ENCODE measurements at regions not wholly inside any gene's neighbourhood (a gene's known extent, or its start where the extent isn't known, plus 50 kb on each side); places are given as distances from the start of the nearest gene placed in this dataset.

- Histone ChIP-seq H3K9ac (ENCODE audit: low read depth in 1 of 3, low read length in 3 of 3) (no peak overlapping the region), H3K27me3 (ENCODE audit: control insufficient read depth in 3 of 3, insufficient read depth in 3 of 3, low read length in 3 of 3) (peaks cover 15 to 43% (median 17%) of the 10 kb centered on the region in 3 donors)
Measured at GRCh38 chr20:16801919-16802651, 53.9 kb downstream of the OTOR start.

DNA sequence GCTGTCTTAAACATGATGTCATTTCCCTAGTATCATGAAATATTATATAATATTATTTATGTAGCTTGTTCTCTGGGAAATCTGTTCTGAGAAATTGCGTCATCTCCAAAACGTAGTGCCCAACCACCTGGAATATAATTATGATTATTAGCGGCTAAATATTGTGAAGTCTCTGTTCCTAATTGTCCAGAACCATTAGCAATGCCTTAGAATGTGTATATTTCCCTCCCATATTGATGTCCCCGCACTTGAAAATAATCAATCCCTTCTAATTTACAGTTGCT, 54.4 kb downstream of the OTOR start:
- Histone ChIP-seq H3K4me3 (ENCODE audit: low read length in 3 of 3) (no peak overlapping the region), H3K27ac (ENCODE audit: low read depth, low read length) (no peak overlapping the region), H3K36me3 (ENCODE audit: control insufficient read depth in 3 of 3, insufficient read depth in 3 of 3, low read length in 3 of 3) (no peaks in the 10 kb centered on the region), H3K9ac (ENCODE audit: low read depth in 1 of 3, low read length in 3 of 3) (no peak overlapping the region), H3K9me3 (ENCODE audit: control insufficient read depth in 3 of 3, low read length in 3 of 3) (no peaks in the 10 kb centered on the region), H3K4me1 (ENCODE audit: control insufficient read depth in 3 of 3, insufficient read depth in 3 of 3, low read length in 3 of 3) (no peaks in the 10 kb centered on the region), H3K27me3 (ENCODE audit: control insufficient read depth in 3 of 3, insufficient read depth in 3 of 3, low read length in 3 of 3) (peaks cover 15 to 48% (median 18%) of the 10 kb centered on the region in 3 donors)

More at GRCh38 chr20:16801919-16802651, 53.9 kb downstream of the OTOR start:
- H3K27ac ChIP-seq (ENCODE audit: low read depth, low read length), result no peak overlapping the region
- H3K9me3 ChIP-seq (ENCODE audit: control insufficient read depth in 3 of 3, low read length in 3 of 3), result no peaks in the 10 kb centered on the region
- H3K36me3 ChIP-seq (ENCODE audit: control insufficient read depth in 3 of 3, insufficient read depth in 3 of 3, low read length in 3 of 3), result no peaks in the 10 kb centered on the region
- no peaks in the 10 kb centered on the region for H3K4me1 ChIP-seq (ENCODE audit: control insufficient read depth in 3 of 3, insufficient read depth in 3 of 3, low read length in 3 of 3)
- no peak overlapping the region for H3K4me3 ChIP-seq (ENCODE audit: low read length in 3 of 3)

DNA sequence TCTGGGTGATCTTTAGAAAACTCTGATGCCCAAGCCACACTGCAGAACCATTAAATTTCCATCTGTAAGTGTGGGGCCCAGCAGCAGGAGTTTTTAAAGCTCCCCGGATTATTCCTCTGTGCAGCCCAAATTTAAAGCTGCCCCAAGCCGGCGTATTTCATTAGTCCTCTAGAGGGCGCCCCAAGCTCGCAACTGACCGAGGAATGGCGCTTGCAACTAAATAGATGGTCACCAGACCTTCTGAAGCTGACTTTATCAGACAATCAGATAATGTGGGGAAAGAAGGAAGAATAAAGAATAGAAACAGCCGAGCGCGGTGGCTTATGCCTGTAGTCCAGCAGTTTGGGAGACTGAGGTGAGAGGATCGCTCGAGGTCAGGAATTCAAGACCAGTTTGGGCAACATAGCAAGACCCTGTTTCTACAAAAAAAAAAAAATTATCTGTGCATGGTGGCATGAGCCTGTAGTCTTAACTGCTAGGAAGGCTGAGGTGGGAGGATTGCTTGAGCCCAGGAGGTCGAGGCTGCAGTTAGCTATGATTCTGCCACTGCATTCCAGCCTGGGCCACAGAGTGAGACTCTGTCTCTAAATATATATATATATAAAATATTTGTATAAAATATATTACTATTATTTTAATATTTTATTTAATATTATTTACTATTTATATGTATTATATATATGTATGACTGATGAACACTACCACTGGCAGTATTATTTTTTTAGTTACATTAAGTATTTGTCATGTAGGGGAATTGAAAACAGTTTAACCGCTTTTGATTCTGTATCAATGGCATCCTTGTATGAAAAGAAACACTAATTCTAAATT, 56.0 kb downstream of the OTOR start:
- Histone ChIP-seq H3K9ac (ENCODE audit: low read depth in 1 of 3, low read length in 3 of 3) (no peak overlapping the region), H3K27me3 (ENCODE audit: control insufficient read depth in 3 of 3, insufficient read depth in 3 of 3, low read length in 3 of 3) (peaks cover 19 to 52% (median 21%) of the 10 kb centered on the region in 3 donors), H3K27ac (ENCODE audit: low read depth, low read length) (no peak overlapping the region), H3K4me1 (ENCODE audit: control insufficient read depth in 3 of 3, insufficient read depth in 3 of 3, low read length in 3 of 3) (no peaks in the 10 kb centered on the region), H3K4me3 (ENCODE audit: low read length in 3 of 3) (no peak overlapping the region), H3K36me3 (ENCODE audit: control insufficient read depth in 3 of 3, insufficient read depth in 3 of 3, low read length in 3 of 3) (no peaks in the 10 kb centered on the region), H3K9me3 (ENCODE audit: control insufficient read depth in 3 of 3, low read length in 3 of 3) (no peaks in the 10 kb centered on the region)

- H3K9me3 ChIP-seq (ENCODE audit: control insufficient read depth in 3 of 3, low read length in 3 of 3), result no peaks in the 10 kb centered on the region
- no peak overlapping the region for H3K4me3 ChIP-seq (ENCODE audit: low read length in 3 of 3)
- H3K4me1 ChIP-seq (ENCODE audit: control insufficient read depth in 3 of 3, insufficient read depth in 3 of 3, low read length in 3 of 3), result no peaks in the 10 kb centered on the region
- H3K36me3 ChIP-seq (ENCODE audit: control insufficient read depth in 3 of 3, insufficient read depth in 3 of 3, low read length in 3 of 3), result no peaks in the 10 kb centered on the region
- H3K27ac ChIP-seq (ENCODE audit: low read depth, low read length), result no peak overlapping the region
- H3K27me3 ChIP-seq (ENCODE audit: control insufficient read depth in 3 of 3, insufficient read depth in 3 of 3, low read length in 3 of 3), result peaks cover 19 to 52% (median 21%) of the 10 kb centered on the region in 3 donors
- H3K9ac ChIP-seq (ENCODE audit: low read depth in 1 of 3, low read length in 3 of 3), result no peak overlapping the region
Measured at GRCh38 chr20:16804793-16805187, 56.6 kb downstream of the OTOR start.

DNA sequence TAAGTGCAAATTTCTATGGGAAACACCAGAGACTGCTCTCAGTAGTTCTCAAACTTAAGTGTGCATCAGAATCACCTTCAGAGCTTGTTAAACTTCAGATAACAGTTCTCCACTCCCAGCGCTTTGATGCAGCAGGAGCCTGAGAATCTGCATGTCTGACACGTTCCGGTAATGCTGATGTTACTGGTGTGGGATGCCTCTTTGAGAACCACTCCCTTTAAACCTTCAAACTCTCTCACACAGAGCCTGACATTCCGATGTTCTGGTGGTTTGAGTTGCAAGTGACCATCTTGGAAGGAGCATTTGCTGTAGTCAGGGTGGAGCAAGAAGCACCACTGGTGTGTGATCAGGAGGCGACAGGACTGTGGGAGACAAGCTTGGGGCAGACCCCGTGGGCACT, 57.9 kb downstream of the OTOR start:
- H3K4me3 ChIP-seq (ENCODE audit: low read length in 3 of 3), result no peak overlapping the region
- no peak overlapping the region for H3K9ac ChIP-seq (ENCODE audit: low read depth in 1 of 3, low read length in 3 of 3)
- no peaks in the 10 kb centered on the region for H3K4me1 ChIP-seq (ENCODE audit: control insufficient read depth in 3 of 3, insufficient read depth in 3 of 3, low read length in 3 of 3)
- no peaks in the 10 kb centered on the region for H3K9me3 ChIP-seq (ENCODE audit: control insufficient read depth in 3 of 3, low read length in 3 of 3)
- no peaks in the 10 kb centered on the region for H3K36me3 ChIP-seq (ENCODE audit: control insufficient read depth in 3 of 3, insufficient read depth in 3 of 3, low read length in 3 of 3)
- peaks cover 19 to 48% (median 21%) of the 10 kb centered on the region in 3 donors for H3K27me3 ChIP-seq (ENCODE audit: control insufficient read depth in 3 of 3, insufficient read depth in 3 of 3, low read length in 3 of 3)
- H3K27ac ChIP-seq (ENCODE audit: low read depth, low read length), result no peak overlapping the region

- no peaks in the 10 kb centered on the region for H3K4me1 ChIP-seq (ENCODE audit: control insufficient read depth in 3 of 3, insufficient read depth in 3 of 3, low read length in 3 of 3)
- peaks cover 19 to 48% (median 21%) of the 10 kb centered on the region in 3 donors for H3K27me3 ChIP-seq (ENCODE audit: control insufficient read depth in 3 of 3, insufficient read depth in 3 of 3, low read length in 3 of 3)
- H3K9ac ChIP-seq (ENCODE audit: low read depth in 1 of 3, low read length in 3 of 3), result no peak overlapping the region
- H3K4me3 ChIP-seq (ENCODE audit: low read length in 3 of 3), result no peak overlapping the region
- H3K36me3 ChIP-seq (ENCODE audit: control insufficient read depth in 3 of 3, insufficient read depth in 3 of 3, low read length in 3 of 3), result no peaks in the 10 kb centered on the region
- H3K27ac ChIP-seq (ENCODE audit: low read depth, low read length), result no peak overlapping the region
- H3K9me3 ChIP-seq (ENCODE audit: control insufficient read depth in 3 of 3, low read length in 3 of 3), result no peaks in the 10 kb centered on the region
Measured at GRCh38 chr20:16806886-16807285, 58.7 kb downstream of the OTOR start.

DNA sequence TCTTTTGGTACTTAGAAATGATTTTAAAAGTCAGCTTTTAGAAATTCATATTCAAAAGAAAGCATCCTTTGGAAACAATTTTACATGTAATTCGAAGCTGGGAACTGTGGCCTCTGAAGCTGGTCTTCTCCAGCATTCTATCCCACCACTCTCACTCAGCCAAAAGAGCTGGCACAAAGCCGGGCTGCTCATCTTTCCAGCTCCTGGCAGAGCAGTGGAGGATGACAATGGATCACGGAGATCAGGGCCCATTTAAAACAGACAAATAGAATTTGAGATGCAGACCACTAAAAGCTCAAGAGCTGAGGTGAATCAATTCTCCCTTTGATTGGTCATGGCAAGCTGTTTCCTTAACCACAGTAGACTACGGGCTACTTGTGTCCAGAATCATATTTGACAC, 60.6 kb downstream of the OTOR start:
- Histone ChIP-seq H3K4me3 (ENCODE audit: low read length in 3 of 3) (no peak overlapping the region), H3K36me3 (ENCODE audit: control insufficient read depth in 3 of 3, insufficient read depth in 3 of 3, low read length in 3 of 3) (no peaks in the 10 kb centered on the region), H3K27me3 (ENCODE audit: control insufficient read depth in 3 of 3, insufficient read depth in 3 of 3, low read length in 3 of 3) (peaks cover 10 to 31% (median 17%) of the 10 kb centered on the region in 3 donors), H3K4me1 (ENCODE audit: control insufficient read depth in 3 of 3, insufficient read depth in 3 of 3, low read length in 3 of 3) (no peaks in the 10 kb centered on the region), H3K9ac (ENCODE audit: low read depth in 1 of 3, low read length in 3 of 3) (no peak overlapping the region), H3K9me3 (ENCODE audit: control insufficient read depth in 3 of 3, low read length in 3 of 3) (no peaks in the 10 kb centered on the region), H3K27ac (ENCODE audit: low read depth, low read length) (no peak overlapping the region)

DNA sequence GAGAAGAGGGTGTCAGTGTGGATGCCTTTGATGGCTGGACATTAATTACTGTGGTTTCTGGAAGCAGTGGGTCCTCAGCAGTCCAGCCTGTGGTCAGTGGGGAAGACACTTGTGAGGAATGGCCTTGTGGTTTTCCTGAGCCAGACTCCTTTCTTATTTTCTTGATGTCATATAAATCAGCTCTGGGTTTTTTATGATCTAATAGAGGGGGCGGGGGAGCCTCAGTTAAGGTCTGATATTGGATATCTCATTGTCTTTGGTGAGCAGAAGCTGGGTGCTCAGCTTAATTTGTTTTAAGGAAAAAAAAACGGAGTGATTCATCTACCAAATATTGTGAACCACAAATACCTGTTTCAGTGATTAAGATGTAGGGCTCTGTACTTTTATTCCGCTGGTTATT, 62.1 kb downstream of the OTOR start:
- Histone ChIP-seq H3K27ac (ENCODE audit: low read depth, low read length) (no peak overlapping the region), H3K36me3 (ENCODE audit: control insufficient read depth in 3 of 3, insufficient read depth in 3 of 3, low read length in 3 of 3) (no peaks in the 10 kb centered on the region), H3K4me1 (ENCODE audit: control insufficient read depth in 3 of 3, insufficient read depth in 3 of 3, low read length in 3 of 3) (no peaks in the 10 kb centered on the region), H3K9ac (ENCODE audit: low read depth in 1 of 3, low read length in 3 of 3) (no peak overlapping the region), H3K4me3 (ENCODE audit: low read length in 3 of 3) (no peak overlapping the region), H3K9me3 (ENCODE audit: control insufficient read depth in 3 of 3, low read length in 3 of 3) (no peaks in the 10 kb centered on the region), H3K27me3 (ENCODE audit: control insufficient read depth in 3 of 3, insufficient read depth in 3 of 3, low read length in 3 of 3) (peaks cover 7 to 22% (median 13%) of the 10 kb centered on the region in 3 donors)

- no peak overlapping the region for H3K4me3 ChIP-seq (ENCODE audit: low read length in 3 of 3)
- no peak overlapping the region for H3K9ac ChIP-seq (ENCODE audit: low read depth in 1 of 3, low read length in 3 of 3)
- H3K36me3 ChIP-seq (ENCODE audit: control insufficient read depth in 3 of 3, insufficient read depth in 3 of 3, low read length in 3 of 3), result no peaks in the 10 kb centered on the region
- H3K27ac ChIP-seq (ENCODE audit: low read depth, low read length), result no peak overlapping the region
- H3K4me1 ChIP-seq (ENCODE audit: control insufficient read depth in 3 of 3, insufficient read depth in 3 of 3, low read length in 3 of 3), result no peaks in the 10 kb centered on the region
- H3K27me3 ChIP-seq (ENCODE audit: control insufficient read depth in 3 of 3, insufficient read depth in 3 of 3, low read length in 3 of 3), result peaks cover 0 to 3% (median 0%) of the 10 kb centered on the region in 3 donors
- no peaks in the 10 kb centered on the region for H3K9me3 ChIP-seq (ENCODE audit: control insufficient read depth in 3 of 3, low read length in 3 of 3)
Measured at GRCh38 chr20:16816192-16816591, 68.0 kb downstream of the OTOR start.

- H3K27ac ChIP-seq (ENCODE audit: low read depth, low read length), result no peak overlapping the region
- H3K4me1 ChIP-seq (ENCODE audit: control insufficient read depth in 3 of 3, insufficient read depth in 3 of 3, low read length in 3 of 3), result no peaks in the 10 kb centered on the region
- peaks cover 0 to 3% (median 0%) of the 10 kb centered on the region in 3 donors for H3K27me3 ChIP-seq (ENCODE audit: control insufficient read depth in 3 of 3, insufficient read depth in 3 of 3, low read length in 3 of 3)
- H3K9ac ChIP-seq (ENCODE audit: low read depth in 1 of 3, low read length in 3 of 3), result no peak overlapping the region
- H3K4me3 ChIP-seq (ENCODE audit: low read length in 3 of 3), result no peak overlapping the region
- no peaks in the 10 kb centered on the region for H3K36me3 ChIP-seq (ENCODE audit: control insufficient read depth in 3 of 3, insufficient read depth in 3 of 3, low read length in 3 of 3)
- H3K9me3 ChIP-seq (ENCODE audit: control insufficient read depth in 3 of 3, low read length in 3 of 3), result no peaks in the 10 kb centered on the region
Measured at GRCh38 chr20:16819483-16819882, 71.3 kb downstream of the OTOR start.

Measured in skeletal muscle tissue (tissue), 3 donors.